ENCODE measurements at regions not wholly inside any gene's neighbourhood (a gene's known extent, or its start where the extent isn't known, plus 50 kb on each side); places are given as distances from the start of the nearest gene placed in this dataset.

DNA sequence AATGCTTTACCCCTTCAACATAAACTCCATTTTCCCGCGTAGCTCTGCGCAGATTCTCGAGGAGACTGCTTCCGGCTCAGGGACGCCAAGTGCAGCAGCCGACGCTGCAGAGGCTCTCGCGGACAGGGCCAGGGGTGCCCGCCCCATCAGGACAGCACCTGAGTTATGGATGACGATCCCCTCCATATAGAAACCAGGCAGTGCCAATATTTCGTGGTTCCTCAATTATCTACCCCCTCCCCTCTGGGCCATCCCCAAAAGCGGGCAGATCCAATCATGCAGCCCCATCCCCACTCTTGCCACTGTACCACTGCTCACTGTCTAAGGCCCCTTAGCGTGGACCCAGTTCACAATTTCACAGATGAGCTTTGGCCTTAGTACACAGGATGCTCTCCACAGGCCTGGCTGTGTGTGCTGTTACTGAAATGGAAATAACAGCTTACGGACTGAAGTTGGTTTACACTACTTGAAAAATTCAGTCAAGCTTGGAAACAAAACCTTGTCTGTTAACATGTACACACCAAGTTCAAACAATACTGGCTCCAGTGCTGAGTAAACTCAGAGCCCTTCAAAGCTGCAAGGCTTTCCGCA lies 74.5 kb downstream of the DACT2 start:
- DNase-seq (ENCODE audit: low read depth, low spot score) (no peak), FAIRE-seq (no peak)
- peaks cover 15% of the 10 kb centered on the region for H3K27me3 ChIP-seq (ENCODE audit: control insufficient read depth, extremely low read depth, insufficient read depth, low read length)
- H3K36me3 ChIP-seq (ENCODE audit: control insufficient read depth in 2 of 2, extremely low read depth in 1 of 2, insufficient read depth in 2 of 2, low read length in 2 of 2): no peaks in the 10 kb centered on the region
- H4K20me1 ChIP-seq (ENCODE audit: control insufficient read depth, extremely low read depth, insufficient read depth, low read length): no peaks in the 10 kb centered on the region
- H3K4me2 ChIP-seq (ENCODE audit: control insufficient read depth, extremely low read depth, insufficient read depth, low read depth, low read length): no peak overlapping the region
- no peaks in the 10 kb centered on the region for H3K4me1 ChIP-seq (ENCODE audit: control insufficient read depth, extremely low read depth, insufficient read depth, low read length)
- TF ChIP-seq EZH2 (IDR thresholded peaks at IDR 0.05; ENCODE audit: low read length): no peak
- TF ChIP-seq, protein P1, sequence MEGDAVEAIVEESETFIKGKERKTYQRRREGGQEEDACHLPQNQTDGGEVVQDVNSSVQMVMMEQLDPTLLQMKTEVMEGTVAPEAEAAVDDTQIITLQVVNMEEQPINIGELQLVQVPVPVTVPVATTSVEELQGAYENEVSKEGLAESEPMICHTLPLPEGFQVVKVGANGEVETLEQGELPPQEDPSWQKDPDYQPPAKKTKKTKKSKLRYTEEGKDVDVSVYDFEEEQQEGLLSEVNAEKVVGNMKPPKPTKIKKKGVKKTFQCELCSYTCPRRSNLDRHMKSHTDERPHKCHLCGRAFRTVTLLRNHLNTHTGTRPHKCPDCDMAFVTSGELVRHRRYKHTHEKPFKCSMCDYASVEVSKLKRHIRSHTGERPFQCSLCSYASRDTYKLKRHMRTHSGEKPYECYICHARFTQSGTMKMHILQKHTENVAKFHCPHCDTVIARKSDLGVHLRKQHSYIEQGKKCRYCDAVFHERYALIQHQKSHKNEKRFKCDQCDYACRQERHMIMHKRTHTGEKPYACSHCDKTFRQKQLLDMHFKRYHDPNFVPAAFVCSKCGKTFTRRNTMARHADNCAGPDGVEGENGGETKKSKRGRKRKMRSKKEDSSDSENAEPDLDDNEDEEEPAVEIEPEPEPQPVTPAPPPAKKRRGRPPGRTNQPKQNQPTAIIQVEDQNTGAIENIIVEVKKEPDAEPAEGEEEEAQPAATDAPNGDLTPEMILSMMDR (optimal IDR thresholded peaks at IDR 0.05 in 1 of 3, IDR thresholded peaks at IDR 0.05 in 1 of 3, conservative IDR thresholded peaks at IDR 0.05 in 1 of 3; ENCODE audit: extremely low read depth in 1 of 3, insufficient read depth in 2 of 3, low read length in 3 of 3): no peak
- no peaks in the 10 kb centered on the region for H3K9me3 ChIP-seq (ENCODE audit: control insufficient read depth, low read depth, low read length)
- no peaks in the 10 kb centered on the region for H3K9me1 ChIP-seq (ENCODE audit: control insufficient read depth, extremely low read depth, insufficient read depth, low read length)
- no peak overlapping the region for H3K4me3 ChIP-seq (ENCODE audit: control insufficient read depth in 2 of 3, extremely low read depth in 1 of 3, insufficient read depth in 2 of 3, low read depth in 1 of 3, low read length in 3 of 3)
- H3K9ac ChIP-seq (ENCODE audit: control insufficient read depth, extremely low read depth, insufficient read depth, low read length): no peak overlapping the region
- no peaks in the 10 kb centered on the region for H3K79me2 ChIP-seq (ENCODE audit: control insufficient read depth, insufficient read depth, low read length)
- H2AFZ ChIP-seq (ENCODE audit: control insufficient read depth, low read length): no peak overlapping the region
- dilution Hi-C loops (cut with MboI; ENCODE audit: extremely low pct_ligation_motif_present, low sequenced_read_pairs): no loop called here
- H3K27ac ChIP-seq (ENCODE audit: control insufficient read depth, insufficient read depth, low read length): no peak overlapping the region

DNA sequence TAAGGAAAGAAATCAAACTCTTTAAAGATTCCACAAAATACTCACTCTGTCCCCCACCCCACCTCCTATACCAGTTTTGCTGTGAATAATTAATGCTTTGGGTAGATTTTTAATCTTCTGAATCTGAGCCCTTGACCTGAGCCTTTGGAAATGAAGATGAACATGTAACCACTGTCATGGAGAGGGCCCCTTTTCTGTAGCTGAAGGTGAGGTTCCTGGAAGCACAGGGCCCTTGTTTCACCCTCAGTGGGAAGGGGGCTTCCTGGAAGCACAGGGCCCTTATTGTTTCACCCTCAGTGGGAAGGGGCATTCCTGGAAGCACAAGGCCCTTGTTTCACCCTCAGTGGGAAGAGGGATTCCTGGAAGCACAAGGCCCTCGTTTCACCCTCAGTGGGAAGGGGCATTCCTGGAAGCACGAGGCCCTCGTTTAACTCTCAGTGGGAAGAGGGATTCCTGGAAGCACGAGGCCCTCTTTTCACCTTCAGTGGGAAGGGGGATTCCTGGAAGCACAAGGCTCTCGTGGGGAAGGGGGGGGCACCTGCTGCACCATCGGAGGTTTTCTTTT lies 75.7 kb downstream of the DACT2 start:
- no peak overlapping the region for H3K27ac ChIP-seq (ENCODE audit: control insufficient read depth, insufficient read depth, low read length)
- no peak for FAIRE-seq
- no peaks in the 10 kb centered on the region for H3K79me2 ChIP-seq (ENCODE audit: control insufficient read depth, insufficient read depth, low read length)
- no peaks in the 10 kb centered on the region for H3K36me3 ChIP-seq (ENCODE audit: control insufficient read depth in 2 of 2, extremely low read depth in 1 of 2, insufficient read depth in 2 of 2, low read length in 2 of 2)
- no peak overlapping the region for H2AFZ ChIP-seq (ENCODE audit: control insufficient read depth, low read length)
- H3K4me2 ChIP-seq (ENCODE audit: control insufficient read depth, extremely low read depth, insufficient read depth, low read depth, low read length): no peak overlapping the region
- peaks cover 21% of the 10 kb centered on the region for H3K27me3 ChIP-seq (ENCODE audit: control insufficient read depth, extremely low read depth, insufficient read depth, low read length)
- H4K20me1 ChIP-seq (ENCODE audit: control insufficient read depth, extremely low read depth, insufficient read depth, low read length): no peaks in the 10 kb centered on the region
- H3K4me3 ChIP-seq (ENCODE audit: control insufficient read depth in 2 of 3, extremely low read depth in 1 of 3, insufficient read depth in 2 of 3, low read depth in 1 of 3, low read length in 3 of 3): no peak overlapping the region
- H3K4me1 ChIP-seq (ENCODE audit: control insufficient read depth, extremely low read depth, insufficient read depth, low read length): no peaks in the 10 kb centered on the region
- no peaks in the 10 kb centered on the region for H3K9me1 ChIP-seq (ENCODE audit: control insufficient read depth, extremely low read depth, insufficient read depth, low read length)
- TF ChIP-seq, protein P1 (optimal IDR thresholded peaks at IDR 0.05 in 1 of 3, IDR thresholded peaks at IDR 0.05 in 1 of 3, conservative IDR thresholded peaks at IDR 0.05 in 1 of 3; ENCODE audit: extremely low read depth in 1 of 3, insufficient read depth in 2 of 3, low read length in 3 of 3): no peak
- TF ChIP-seq EZH2 (IDR thresholded peaks at IDR 0.05; ENCODE audit: low read length): no peak
- no peak overlapping the region for H3K9ac ChIP-seq (ENCODE audit: control insufficient read depth, extremely low read depth, insufficient read depth, low read length)
- dilution Hi-C loops (cut with MboI; ENCODE audit: extremely low pct_ligation_motif_present, low sequenced_read_pairs): no loop called here
- H3K9me3 ChIP-seq (ENCODE audit: control insufficient read depth, low read depth, low read length): no peaks in the 10 kb centered on the region
- no peak for DNase-seq (ENCODE audit: low read depth, low spot score)
